Keratinocyte (primary cell): ENCODE measurements at regions not wholly inside any gene's neighbourhood (a gene's known extent, or its start where the extent isn't known, plus 50 kb on each side); places are given as distances from the start of the nearest gene placed in this dataset.

ENCODE experiments used
- DNase-seq: peaks from one replicate; pipeline ENCODE4 v3.0.0-alpha.2; 2011; ENCODE audit warnings: low read depth, missing footprints, low spot score
- FAIRE-seq: peaks from 2 replicates; lab custom pipeline; 2011; peaks lifted over from hg19 to GRCh38; lab: Jason Lieb, UNC
- H2AFZ ChIP-seq: 2 replicates; pipeline ENCODE4 v1.6.0; 2012; ENCODE audit warnings: low read length, control low read depth, inconsistent platforms; ENCODE audit not compliant: control insufficient read depth
- H3K27ac ChIP-seq: 2 replicates; pipeline ENCODE4 v1.5.1; 2011; ENCODE audit warnings: low read length; ENCODE audit not compliant: control insufficient read depth, insufficient read depth
- H3K27me3 ChIP-seq: 3 replicates; pipeline ENCODE4 v1.6.0; 2011; ENCODE audit warnings: low read length; ENCODE audit not compliant: control insufficient read depth, insufficient read depth; ENCODE audit errors: extremely low read depth
- H3K36me3 ChIP-seq, 2 experiments: 2 replicates in 1 of 2; 3 replicates in 1 of 2; pipeline ENCODE4 v1.5.1; 2011; ENCODE audit warnings: low read length in 2 of 2, mild to moderate bottlenecking in 1 of 2; ENCODE audit not compliant: control insufficient read depth in 2 of 2, insufficient read depth in 2 of 2; ENCODE audit errors: extremely low read depth in 1 of 2
- H3K4me1 ChIP-seq: 3 replicates; pipeline ENCODE4 v1.5.1; 2011; ENCODE audit warnings: low read length; ENCODE audit not compliant: control insufficient read depth, insufficient read depth; ENCODE audit errors: extremely low read depth
- H3K4me2 ChIP-seq: 3 replicates; pipeline ENCODE4 v1.6.0; 2011; ENCODE audit warnings: low read depth, low read length; ENCODE audit not compliant: control insufficient read depth, insufficient read depth; ENCODE audit errors: extremely low read depth
- H3K4me3 ChIP-seq, 3 experiments: fragments of 200-600 bp in 1 of 3; sonication (generic) in 1 of 3; 2 replicates in 2 of 3; 3 replicates in 1 of 3; pipeline ENCODE4 v1.5.1; 2011 to 2016; ENCODE audit warnings: low read length in 3 of 3, mild to moderate bottlenecking in 3 of 3, control low read depth in 2 of 3, inconsistent platforms in 1 of 3, low read depth in 1 of 3, mixed read lengths in 1 of 3, mixed run types in 1 of 3, moderate library complexity in 1 of 3; ENCODE audit not compliant: control insufficient read depth in 2 of 3, insufficient read depth in 2 of 3; ENCODE audit errors: extremely low read depth in 1 of 3
- H3K79me2 ChIP-seq: 2 replicates; pipeline ENCODE4 v1.6.0; 2012; ENCODE audit warnings: low read length; ENCODE audit not compliant: control insufficient read depth, insufficient read depth
- H3K9ac ChIP-seq: 3 replicates; pipeline ENCODE4 v1.6.0; 2011; ENCODE audit warnings: low read length; ENCODE audit not compliant: control insufficient read depth, insufficient read depth; ENCODE audit errors: extremely low read depth
- H3K9me1 ChIP-seq: 3 replicates; pipeline ENCODE4 v1.6.0; 2011; ENCODE audit warnings: low read length; ENCODE audit not compliant: control insufficient read depth, insufficient read depth; ENCODE audit errors: extremely low read depth
- H3K9me3 ChIP-seq: 2 replicates; pipeline ENCODE4 v1.5.1; 2012; ENCODE audit warnings: low read depth, low read length; ENCODE audit not compliant: control insufficient read depth
- H4K20me1 ChIP-seq: 3 replicates; pipeline ENCODE4 v1.6.0; 2011; ENCODE audit warnings: low read length; ENCODE audit not compliant: control insufficient read depth, insufficient read depth; ENCODE audit errors: extremely low read depth
- CTCF ChIP-seq, 3 experiments: IDR thresholded peaks in 1 of 3; conservative IDR thresholded peaks in 1 of 3; optimal IDR thresholded peaks in 1 of 3; 2 replicates in 2 of 3; 3 replicates in 1 of 3; pipeline versions ENCODE3 to v1.5.1; 2011; ENCODE audit warnings: low read length in 3 of 3, mild to moderate bottlenecking in 3 of 3, moderate library complexity in 2 of 3, control low read depth in 1 of 3, inconsistent platforms in 1 of 3; ENCODE audit not compliant: insufficient read depth in 2 of 3; ENCODE audit errors: extremely low read depth in 1 of 3
- EZH2 ChIP-seq: IDR thresholded peaks from one replicate; pipeline ENCODE4 v1.6.1; 2012; ENCODE audit warnings: inconsistent platforms, mild to moderate bottlenecking, low read length, moderate library complexity
- dilution Hi-C: fragments of 300-500 bp; cut with MboI; formaldehyde crosslinking; loops from one replicate; pipeline ENCODE4 v1.7.0; 2020; ENCODE audit warnings: low sequenced_read_pairs; ENCODE audit not compliant: extremely low pct_ligation_motif_present

- Histone ChIP-seq H2AFZ (no peak overlapping the region), H3K27ac (no peak overlapping the region), H3K9ac (no peak overlapping the region), H3K4me1 (no peaks in the 10 kb centered on the region), H3K9me1 (no peaks in the 10 kb centered on the region), H3K4me3 (no peak overlapping the region), H3K79me2 (no peaks in the 10 kb centered on the region), H3K36me3 (no peaks in the 10 kb centered on the region), H3K9me3 (no peaks in the 10 kb centered on the region), H4K20me1 (no peaks in the 10 kb centered on the region), H3K27me3 (no peaks in the 10 kb centered on the region), H3K4me2 (no peak overlapping the region)
- no peak for TF ChIP-seq EZH2
- no peak for TF ChIP-seq CTCF (optimal IDR thresholded peaks at IDR 0.05 in 1 of 3, IDR thresholded peaks at IDR 0.05 in 1 of 3, conservative IDR thresholded peaks at IDR 0.05 in 1 of 3; ENCODE audit: extremely low read depth in 1 of 3, insufficient read depth in 2 of 3, low read length in 3 of 3)
- FAIRE-seq (no peak), DNase-seq (no peak)
- dilution Hi-C loops: no loop called here
Observed at GRCh38 chr5:144009116-144009515, 161.3 kb downstream of the YIPF5 start.

- TF ChIP-seq CTCF (optimal IDR thresholded peaks at IDR 0.05 in 1 of 3, IDR thresholded peaks at IDR 0.05 in 1 of 3, conservative IDR thresholded peaks at IDR 0.05 in 1 of 3; ENCODE audit: extremely low read depth in 1 of 3, insufficient read depth in 2 of 3, low read length in 3 of 3) (no peak), EZH2 (no peak)
- no peaks in the 10 kb centered on the region for H3K36me3 ChIP-seq
- no peaks in the 10 kb centered on the region for H4K20me1 ChIP-seq
- DNase-seq (no peak), FAIRE-seq (no peak)
- no peaks in the 10 kb centered on the region for H3K27me3 ChIP-seq
- no peaks in the 10 kb centered on the region for H3K79me2 ChIP-seq
- H3K4me1 ChIP-seq: no peaks in the 10 kb centered on the region
- H3K9ac ChIP-seq: no peak overlapping the region
- no peak overlapping the region for H2AFZ ChIP-seq
- H3K4me3 ChIP-seq: no peak overlapping the region
- H3K4me2 ChIP-seq: no peak overlapping the region
- H3K9me1 ChIP-seq: no peaks in the 10 kb centered on the region
- dilution Hi-C loops: no loop called here
- H3K27ac ChIP-seq: no peak overlapping the region
- H3K9me3 ChIP-seq: no peaks in the 10 kb centered on the region
Observed at GRCh38 chr5:144011388-144011787, 159.1 kb downstream of the YIPF5 start.
